ENCODE measurements at regions not wholly inside any gene's neighbourhood (a gene's known extent, or its start where the extent isn't known, plus 50 kb on each side); places are given as distances from the start of the nearest gene placed in this dataset.

DNA sequence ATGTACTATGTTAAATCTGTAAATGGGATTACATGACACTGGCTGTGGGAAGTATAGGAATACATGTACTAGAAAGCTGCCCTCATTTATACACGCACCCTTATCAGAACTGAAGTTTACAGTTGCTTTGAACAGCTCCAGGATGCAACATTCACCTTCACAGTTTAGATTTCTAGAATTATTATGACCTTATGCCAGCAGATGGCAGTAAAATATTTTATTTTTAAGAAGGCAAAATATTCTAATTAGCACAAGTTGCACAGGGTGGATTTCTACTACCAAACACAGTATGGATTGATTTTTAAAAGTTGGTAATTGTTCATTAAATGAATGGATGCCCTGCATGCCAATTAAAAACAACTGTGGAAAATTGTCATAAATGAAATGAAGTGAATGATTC, 670.4 kb downstream of the KCNJ3 start:
- 0% methylated on average over 1 of the region's 1 CpG for WGBS (ENCODE audit: insufficient coverage, low coverage, missing lambda C conversion rate)
- Histone ChIP-seq H3K79me2 (ENCODE audit: control insufficient read depth, insufficient read depth, low read length) (peaks cover 60% of the 10 kb centered on the region), H3K9me1 (ENCODE audit: control insufficient read depth, insufficient read depth, low read length) (no peaks in the 10 kb centered on the region), H3K4me1 (replicated peaks in 1 of 2; ENCODE audit: control insufficient read depth in 2 of 2, insufficient read depth in 2 of 2, low read length in 2 of 2) (peaks cover 0 to 3% of the 10 kb centered on the region in 2 experiments; a peak in 1 of 5 replicates), H3K4me2 (ENCODE audit: insufficient read depth, low read length) (no peak overlapping the region), H3K9me3 (replicated peaks; ENCODE audit: control insufficient read depth, insufficient read depth, low read depth, low read length) (no peaks in the 10 kb centered on the region), H3K27ac (ENCODE audit: extremely low read depth, low read depth, low read length) (no peak overlapping the region), H4K20me1 (replicated peaks; ENCODE audit: control insufficient read depth, insufficient read depth, low read length) (no peaks in the 10 kb centered on the region), H3K36me3 (ENCODE audit: control insufficient read depth, insufficient read depth, low read length) (no peaks in the 10 kb centered on the region), H3K27me3 (ENCODE audit: control insufficient read depth in 2 of 2, insufficient read depth in 2 of 2, low read length in 2 of 2) (no peaks in the 10 kb centered on the region), H3K9ac (ENCODE audit: insufficient read depth in 1 of 2, low read depth in 2 of 2, low read length in 2 of 2) (no peak overlapping the region), H2AFZ (ENCODE audit: low read depth, low read length) (no peak overlapping the region), H3K4me3 (no peak overlapping the region)
- no TSS peak for BruUV-seq (replicated peaks)
- FAIRE-seq (peak; percentile 6), ATAC-seq (peak; percentile 45), DNase-seq (ENCODE audit: extremely low read depth in 1 of 4, low spot score in 3 of 4) (peak in 1 of 4 experiments; percentile 17)
- intact Hi-C loops (cut with micrococcal nuclease) (loop anchor here (10.0 kb wide), 1 partner anchor 176 kb away; no protein-coding TSS in a partner anchor), in situ Hi-C loops (cut with MboI) (no loop called here)
- POLR2A ChIA-PET, result interaction anchor here (0.6 kb wide), 1 partner anchor 31 kb away, joined by 3 read pairs; no protein-coding TSS in a partner anchor
- TF ChIP-seq FOXJ2 (tag; IDR thresholded peaks at IDR 0.05) (no peak), ZNF764 (CRISPR knock-in tag; IDR thresholded peaks at IDR 0.05; ENCODE audit: low read depth) (no peak), KDM4B (IDR thresholded peaks at IDR 0.05; ENCODE audit: borderline replicate concordance in 2 of 2, low read depth in 1 of 2) (no peak), PHB (CRISPR knock-in tag; IDR thresholded peaks at IDR 0.05) (no peak), RAD21 (CRISPR knock-in tag; conservative IDR thresholded peaks at IDR 0.05 in 1 of 2, IDR thresholded peaks at IDR 0.05 in 1 of 2) (peak; percentile 29 to 30; a peak in 3 of 4 replicates), ZNF184 (CRISPR knock-in tag; IDR thresholded peaks at IDR 0.05) (no peak)
- TF ChIP-seq, protein P1, sequence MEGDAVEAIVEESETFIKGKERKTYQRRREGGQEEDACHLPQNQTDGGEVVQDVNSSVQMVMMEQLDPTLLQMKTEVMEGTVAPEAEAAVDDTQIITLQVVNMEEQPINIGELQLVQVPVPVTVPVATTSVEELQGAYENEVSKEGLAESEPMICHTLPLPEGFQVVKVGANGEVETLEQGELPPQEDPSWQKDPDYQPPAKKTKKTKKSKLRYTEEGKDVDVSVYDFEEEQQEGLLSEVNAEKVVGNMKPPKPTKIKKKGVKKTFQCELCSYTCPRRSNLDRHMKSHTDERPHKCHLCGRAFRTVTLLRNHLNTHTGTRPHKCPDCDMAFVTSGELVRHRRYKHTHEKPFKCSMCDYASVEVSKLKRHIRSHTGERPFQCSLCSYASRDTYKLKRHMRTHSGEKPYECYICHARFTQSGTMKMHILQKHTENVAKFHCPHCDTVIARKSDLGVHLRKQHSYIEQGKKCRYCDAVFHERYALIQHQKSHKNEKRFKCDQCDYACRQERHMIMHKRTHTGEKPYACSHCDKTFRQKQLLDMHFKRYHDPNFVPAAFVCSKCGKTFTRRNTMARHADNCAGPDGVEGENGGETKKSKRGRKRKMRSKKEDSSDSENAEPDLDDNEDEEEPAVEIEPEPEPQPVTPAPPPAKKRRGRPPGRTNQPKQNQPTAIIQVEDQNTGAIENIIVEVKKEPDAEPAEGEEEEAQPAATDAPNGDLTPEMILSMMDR (IDR thresholded peaks at IDR 0.05 in 2 of 3, conservative IDR thresholded peaks at IDR 0.05 in 1 of 3; ENCODE audit: insufficient read depth in 2 of 3, low read depth in 1 of 3, low read length in 3 of 3), result peak in 2 of 3 experiments; percentile 27 to 49; a peak in 2 of 6 replicates
- CTCF ChIA-PET (ENCODE audit: low intra/inter-chr PET ratio), result interaction anchor here (0.6 kb wide), 1 partner anchor 1876 kb away, joined by 5 read pairs; no protein-coding TSS in a partner anchor

All from K562 (cell line).